Spinal cord (tissue), 9 donors: ENCODE measurements at regions not wholly inside any gene's neighbourhood (a gene's known extent, or its start where the extent isn't known, plus 50 kb on each side); places are given as distances from the start of the nearest gene placed in this dataset.
A peak's percentile ranks its signal among the peaks of the same experiment; 100 is the strongest.
"Not testable (repeated sequence)": the region's sequence is repeated elsewhere in the genome, so short reads cannot be mapped to it uniquely, and the experiment has no call there.

Experiments
- DNase-seq, 6 donors: peaks; one replicate each; pipeline versions ENCODE4 v3.0.0 to v3.0.0-alpha.2; 2013 to 2015; ENCODE audit warnings: low spot score in 6 of 6, low read depth in 4 of 6
- H3K27ac ChIP-seq: one replicate; pipeline ENCODE4 v1.5.1; 2013; ENCODE audit warnings: low read depth, low read length, control low read depth
- H3K27me3 ChIP-seq: one replicate; pipeline ENCODE4 v1.6.1; 2013; ENCODE audit warnings: low read length; ENCODE audit not compliant: control insufficient read depth, insufficient read depth
- H3K36me3 ChIP-seq: one replicate; pipeline ENCODE4 v1.6.1; 2013; ENCODE audit warnings: low read length; ENCODE audit not compliant: control insufficient read depth, insufficient read depth
- H3K4me1 ChIP-seq: one replicate; pipeline ENCODE4 v1.6.1; 2013; ENCODE audit warnings: low read length; ENCODE audit not compliant: control insufficient read depth, insufficient read depth
- H3K4me3 ChIP-seq: one replicate; pipeline ENCODE4 v1.5.1; 2013; ENCODE audit warnings: low read depth, low read length, control low read depth
- H3K9me3 ChIP-seq: one replicate; pipeline ENCODE4 v1.6.1; 2013; ENCODE audit warnings: low read length; ENCODE audit not compliant: control insufficient read depth, insufficient read depth
- WGBS: methylation state at CpG from one replicate; pipeline ENCODE4 v1.1.5; 2013; ENCODE audit warnings: missing lambda C conversion rate; ENCODE audit not compliant: insufficient coverage; 5-methylcytosine and 5-hydroxymethylcytosine counted together
- donor health status: healthy.

- no peak overlapping the region for H3K4me3 ChIP-seq
- H3K9me3 ChIP-seq = no peaks in the 10 kb centered on the region
Observed at GRCh38 chr6:113684382-113684901, 172.7 kb upstream of the MARCKS start.

GRCh38 chr6:113686049-113686448, 171.1 kb upstream of the MARCKS start:
- Histone ChIP-seq H3K4me1 (no peaks in the 10 kb centered on the region), H3K9me3 (no peaks in the 10 kb centered on the region), H3K27me3 (no peaks in the 10 kb centered on the region), H3K36me3 (no peaks in the 10 kb centered on the region), H3K4me3 (no peak overlapping the region), H3K27ac (no peak overlapping the region)
- WGBS = no CpG with 5 or more reads among the region's 1 CpG
- DNase-seq = no peak

More at GRCh38 chr6:113684382-113684901, 172.7 kb upstream of the MARCKS start:
- 92% methylated on average over 2 of the region's 2 CpGs for WGBS
- no peak overlapping the region for H3K27ac ChIP-seq
- H3K4me1 ChIP-seq = peaks cover 3% of the 10 kb centered on the region
- no peaks in the 10 kb centered on the region for H3K36me3 ChIP-seq
- DNase-seq = no peak
- H3K27me3 ChIP-seq = no peaks in the 10 kb centered on the region

GRCh38 chr6:113689620-113690019, 167.5 kb upstream of the MARCKS start:
- H3K4me3 ChIP-seq, H3K9me3 ChIP-seq, H3K27ac ChIP-seq, H3K27me3 ChIP-seq, H3K36me3 ChIP-seq, DNase-seq, H3K4me1 ChIP-seq: not testable (repeated sequence)
- 100% methylated on average over 3 of the region's 4 CpGs for WGBS

GRCh38 chr6:113690281-113691259, 166.6 kb upstream of the MARCKS start:
- no peak overlapping the region for H3K4me3 ChIP-seq
- H3K36me3 ChIP-seq = no peaks in the 10 kb centered on the region
- no CpG with 5 or more reads among the region's 5 CpGs for WGBS
- DNase-seq = no peak
- no peaks in the 10 kb centered on the region for H3K9me3 ChIP-seq
- H3K27me3 ChIP-seq = no peaks in the 10 kb centered on the region
- no peak overlapping the region for H3K27ac ChIP-seq
- H3K4me1 ChIP-seq = no peaks in the 10 kb centered on the region

- 98% methylated on average over 4 of the region's 4 CpGs for WGBS
- no peaks in the 10 kb centered on the region for H3K4me1 ChIP-seq
- no peaks in the 10 kb centered on the region for H3K9me3 ChIP-seq
- H3K27ac ChIP-seq = no peak overlapping the region
- H3K4me3 ChIP-seq = no peak overlapping the region
- H3K27me3 ChIP-seq = no peaks in the 10 kb centered on the region
- H3K36me3 ChIP-seq = no peaks in the 10 kb centered on the region
- no peak for DNase-seq
Observed at GRCh38 chr6:113691260-113691656, 165.9 kb upstream of the MARCKS start.

GRCh38 chr6:113693851-113694250, 163.3 kb upstream of the MARCKS start:
- H3K27ac ChIP-seq = no peak overlapping the region
- WGBS = 100% methylated on average over 1 of the region's 1 CpG
- H3K36me3 ChIP-seq = no peaks in the 10 kb centered on the region
- no peaks in the 10 kb centered on the region for H3K9me3 ChIP-seq
- no peaks in the 10 kb centered on the region for H3K27me3 ChIP-seq
- DNase-seq = no peak
- H3K4me3 ChIP-seq = no peak overlapping the region
- no peaks in the 10 kb centered on the region for H3K4me1 ChIP-seq

- Histone ChIP-seq H3K4me1 (no peaks in the 10 kb centered on the region), H3K9me3 (no peaks in the 10 kb centered on the region), H3K4me3 (no peak overlapping the region), H3K27me3 (no peaks in the 10 kb centered on the region), H3K36me3 (no peaks in the 10 kb centered on the region), H3K27ac (no peak overlapping the region)
- WGBS = no CpG with 5 or more reads among the region's 2 CpGs
- no peak for DNase-seq
Observed at GRCh38 chr6:113694278-113695077, 162.7 kb upstream of the MARCKS start.

GRCh38 chr6:113695516-113695915, 161.6 kb upstream of the MARCKS start:
- WGBS = no CpG with 5 or more reads among the region's 3 CpGs
- peak in 1 of 6 donors; percentile 27 for DNase-seq

GRCh38 chr6:113696960-113697359, 160.2 kb upstream of the MARCKS start:
- DNase-seq = no peak
- Histone ChIP-seq H3K4me3 (no peak overlapping the region), H3K4me1 (no peaks in the 10 kb centered on the region), H3K9me3 (no peaks in the 10 kb centered on the region), H3K27me3 (no peaks in the 10 kb centered on the region), H3K36me3 (no peaks in the 10 kb centered on the region), H3K27ac (no peak overlapping the region)

More at GRCh38 chr6:113695516-113695915, 161.6 kb upstream of the MARCKS start:
- Histone ChIP-seq H3K4me3 (no peak overlapping the region), H3K27ac (no peak overlapping the region), H3K27me3 (no peaks in the 10 kb centered on the region), H3K4me1 (no peaks in the 10 kb centered on the region), H3K36me3 (no peaks in the 10 kb centered on the region), H3K9me3 (no peaks in the 10 kb centered on the region)
